SK-N-SH (cell line): ENCODE measurements at regions not wholly inside any gene's neighbourhood (a gene's known extent, or its start where the extent isn't known, plus 50 kb on each side); places are given as distances from the start of the nearest gene placed in this dataset.

Source experiments
- CTCF ChIA-PET: fragments of 300-600, 350-600 bp; formaldehyde crosslinking; extraction: SDS; loops from one replicate; lab custom pipeline; 2021; lab: Yijun Ruan, JAX
- POLR2A ChIA-PET: fragments of 350-600 bp; sonication (Branson Sonifier 250); formaldehyde crosslinking; extraction: SDS; loops from one replicate; lab custom pipeline; 2020; ENCODE audit warnings: antibody characterized with exemption, inconsistent platforms; lab: Yijun Ruan, JAX
- DNase-seq: peaks from one replicate; pipeline ENCODE4 v3.0.0; 2012
- H2AFZ ChIP-seq: fragments of 200-600 bp; sonication (generic); 2 replicates; pipeline ENCODE4 v1.8.1; 2016; ENCODE audit warnings: antibody characterized with exemption, mild to moderate bottlenecking, low read depth
- H3F3A ChIP-seq: fragments of 200-600 bp; sonication (generic); replicated peaks from 2 replicates; pipeline ENCODE3; 2016; ENCODE audit warnings: antibody characterized with exemption, mild to moderate bottlenecking; ENCODE audit not compliant: insufficient read depth
- H3K27ac ChIP-seq, 2 experiments: fragments of 200-500 bp in 1 of 2; fragments of 200-600 bp in 1 of 2; sonication (Bioruptor generic) in 1 of 2; sonication (generic), shearing (Covaris generic) in 1 of 2; 2 replicates each; pipeline versions ENCODE4 v1.5.1 to v1.6.1; 2014 to 2016; ENCODE audit warnings: low read depth in 2 of 2, inconsistent platforms in 1 of 2, low read length in 1 of 2, mild to moderate bottlenecking in 1 of 2, mixed read lengths in 1 of 2
- H3K27me3 ChIP-seq: fragments of 200-600 bp; sonication (generic), shearing (Covaris generic); 2 replicates; pipeline ENCODE4 v1.6.1; 2016; ENCODE audit warnings: mixed run types; ENCODE audit not compliant: insufficient read depth
- H3K36me3 ChIP-seq, 2 experiments: fragments of 200-500 bp in 1 of 2; fragments of 200-600 bp in 1 of 2; sonication (Bioruptor generic) in 1 of 2; sonication (generic) in 1 of 2; replicated peaks in 1 of 2; 2 replicates each; pipeline versions ENCODE3 to v1.5.1; 2014 to 2016; ENCODE audit warnings: low read length in 1 of 2, mild to moderate bottlenecking in 1 of 2; ENCODE audit not compliant: insufficient read depth in 2 of 2, control insufficient read depth in 1 of 2
- H3K4me1 ChIP-seq, 2 experiments: fragments of 200-500 bp in 1 of 2; fragments of 200-600 bp in 1 of 2; sonication (Bioruptor generic) in 1 of 2; sonication (generic), shearing (Covaris generic) in 1 of 2; 2 replicates each; pipeline versions ENCODE4 v1.5.1 to v1.6.1; 2014 to 2016; ENCODE audit warnings: low read depth in 1 of 2, low read length in 1 of 2, mixed run types in 1 of 2; ENCODE audit not compliant: insufficient read depth in 2 of 2, control insufficient read depth in 1 of 2
- H3K4me2 ChIP-seq: fragments of 200-600 bp; sonication (generic), shearing (Covaris generic); 2 replicates; pipeline ENCODE4 v1.6.1; 2017; ENCODE audit warnings: mixed run types
- H3K4me3 ChIP-seq, 2 experiments: fragments of 200-500 bp in 1 of 2; fragments of 200-600 bp in 1 of 2; sonication (Bioruptor generic) in 1 of 2; sonication (generic), shearing (Covaris generic) in 1 of 2; 2 replicates each; pipeline versions ENCODE4 v1.5.1 to v1.8.1; 2014 to 2016; ENCODE audit warnings: low read depth in 2 of 2, inconsistent platforms in 1 of 2, low read length in 1 of 2, mild to moderate bottlenecking in 1 of 2, mixed read lengths in 1 of 2, moderate library complexity in 1 of 2
- H3K79me2 ChIP-seq: fragments of 200-600 bp; sonication (generic); 2 replicates; pipeline ENCODE4 v1.8.1; 2017; ENCODE audit warnings: mild to moderate bottlenecking; ENCODE audit not compliant: insufficient read depth
- H3K9ac ChIP-seq: fragments of 200-600 bp; sonication (generic); 2 replicates; pipeline ENCODE4 v1.6.1; 2017; ENCODE audit warnings: mixed run types
- H3K9me2 ChIP-seq: fragments of 200-600 bp; sonication (generic); 2 replicates; pipeline ENCODE4 v1.6.1; 2017; ENCODE audit warnings: mixed run types
- H3K9me3 ChIP-seq: fragments of 200-600 bp; sonication (generic); 2 replicates; pipeline ENCODE4 v1.6.1; 2017; ENCODE audit warnings: mixed run types, mild to moderate bottlenecking, moderate library complexity
- H4K20me1 ChIP-seq: fragments of 200-600 bp; sonication (generic); 2 replicates; pipeline ENCODE4 v1.6.1; 2017; ENCODE audit warnings: mild to moderate bottlenecking, mixed run types; ENCODE audit not compliant: insufficient read depth
- ELF1 ChIP-seq: IDR thresholded peaks from 2 replicates; pipeline ENCODE4 v1.4.0; 2012
- EP300 ChIP-seq, 2 experiments: IDR thresholded peaks; 2 replicates each; pipeline versions ENCODE4 v1.4.0 to v1.6.1; 2012; ENCODE audit warnings: borderline replicate concordance in 1 of 2, low read depth in 1 of 2, low read length in 1 of 2
- FOSL2 ChIP-seq: IDR thresholded peaks from 2 replicates; pipeline ENCODE4 v1.4.0; 2012; ENCODE audit warnings: low read depth, mild to moderate bottlenecking, moderate library complexity, borderline replicate concordance
- FOXJ3 ChIP-seq: sonication (generic); formaldehyde crosslinking; IDR thresholded peaks from 2 replicates; pipeline ENCODE4 v1.5.1; 2020; ENCODE audit warnings: mild to moderate bottlenecking, missing genetic modification reagents
- GABPA ChIP-seq: IDR thresholded peaks from 2 replicates; pipeline ENCODE4 v1.4.0; 2012; ENCODE audit warnings: low read depth, mild to moderate bottlenecking
- GATA2 ChIP-seq: sonication (generic); formaldehyde crosslinking; IDR thresholded peaks from 2 replicates; pipeline ENCODE4 v1.5.0; 2020; ENCODE audit warnings: mild to moderate bottlenecking, missing genetic modification reagents
- MXI1 ChIP-seq: IDR thresholded peaks from 2 replicates; pipeline ENCODE4 v1.6.1; 2012; ENCODE audit warnings: mild to moderate bottlenecking, low read depth, low read length, improper control_type of control experiment
- NRF1 ChIP-seq: IDR thresholded peaks from 2 replicates; pipeline ENCODE4 v1.6.1; 2012; ENCODE audit warnings: low read depth, mild to moderate bottlenecking, low read length
- POLR2AphosphoS5 ChIP-seq: IDR thresholded peaks from 2 replicates; pipeline ENCODE4 v1.6.1; 2012; ENCODE audit warnings: low read depth, low read length
- RCOR1 ChIP-seq: fragments of 150-350 bp; IDR thresholded peaks from 2 replicates; pipeline ENCODE4 v1.6.1; 2017; ENCODE audit warnings: antibody characterized with exemption, low read length
- RFX5 ChIP-seq: IDR thresholded peaks from 2 replicates; pipeline ENCODE4 v1.6.1; 2012; ENCODE audit warnings: mild to moderate bottlenecking, improper control_type of control experiment, low read length
- RXRA ChIP-seq: IDR thresholded peaks from 2 replicates; pipeline ENCODE4 v1.4.0; 2012; ENCODE audit warnings: low read depth, mild to moderate bottlenecking, borderline replicate concordance
- SMC3 ChIP-seq: IDR thresholded peaks from 2 replicates; pipeline ENCODE4 v1.6.1; 2012; ENCODE audit warnings: low read depth, low read length, improper control_type of control experiment
- TAF1 ChIP-seq: IDR thresholded peaks from 2 replicates; pipeline ENCODE4 v1.6.1; 2012; ENCODE audit warnings: low read depth, mild to moderate bottlenecking, low read length, moderate library complexity, borderline replicate concordance
- YY1 ChIP-seq: IDR thresholded peaks from 2 replicates; pipeline ENCODE4 v1.4.0; 2012; ENCODE audit warnings: low read depth, mild to moderate bottlenecking
- WGBS: methylation state at CpG from one replicate; pipeline ENCODE4 v1.1.6; 2017; ENCODE audit warnings: low lambda C conversion rate; 5-methylcytosine and 5-hydroxymethylcytosine counted together
- TF ChIP-seq, protein P1 (sequence below): IDR thresholded peaks from 2 replicates; pipeline ENCODE4 v1.4.0; 2012; ENCODE audit warnings: low read depth
- TF ChIP-seq, protein P2 (sequence below): IDR thresholded peaks from 2 replicates; pipeline ENCODE4 v1.4.0; 2012; ENCODE audit warnings: low read depth, borderline replicate concordance
- TF ChIP-seq, protein P3 (sequence below): IDR thresholded peaks from 2 replicates; pipeline ENCODE4 v1.6.1; 2012; ENCODE audit warnings: mild to moderate bottlenecking, low read depth, low read length, moderate library complexity
- TF ChIP-seq, protein P4 (sequence below): IDR thresholded peaks from 2 replicates; pipeline ENCODE4; 2012
- TF ChIP-seq, protein P5 (sequence below): fragments of 150-350 bp; IDR thresholded peaks from 2 replicates; pipeline ENCODE4 v1.6.1; 2017; ENCODE audit warnings: antibody characterized with exemption, low read length, low read depth, borderline replicate concordance

DNA sequence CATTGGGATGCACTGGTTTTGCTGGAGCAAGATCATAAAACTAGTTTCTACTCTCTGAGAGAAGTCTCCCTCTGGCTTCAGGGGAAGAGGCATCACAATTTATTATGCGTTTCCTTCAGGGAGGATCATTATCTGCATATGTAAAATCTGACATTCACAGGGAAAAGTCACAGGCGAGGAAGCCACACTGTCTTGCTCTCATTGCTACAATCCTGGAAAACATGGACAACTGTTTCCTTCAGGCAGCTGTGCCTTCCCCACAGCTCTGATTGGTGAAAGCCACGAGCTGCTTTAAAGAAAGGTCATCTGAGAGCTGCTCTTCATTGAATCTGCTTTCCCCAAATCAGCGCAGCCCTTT lies 397.8 kb downstream of the MED10 start:
- TF ChIP-seq, protein P1, sequence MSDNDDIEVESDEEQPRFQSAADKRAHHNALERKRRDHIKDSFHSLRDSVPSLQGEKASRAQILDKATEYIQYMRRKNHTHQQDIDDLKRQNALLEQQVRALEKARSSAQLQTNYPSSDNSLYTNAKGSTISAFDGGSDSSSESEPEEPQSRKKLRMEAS, result no peak
- TF ChIP-seq POLR2AphosphoS5, result no peak
- no peak for TF ChIP-seq RCOR1
- TF ChIP-seq RFX5, result no peak
- TF ChIP-seq FOXJ3, result no peak
- no peak for TF ChIP-seq ELF1
- TF ChIP-seq NRF1, result no peak
- no peak for TF ChIP-seq GATA2 (CRISPR knock-in tag)
- TF ChIP-seq TAF1, result no peak
- no peak for TF ChIP-seq MXI1
- no peak overlapping the region for H3K4me3 ChIP-seq
- no peaks in the 10 kb centered on the region for H3F3A ChIP-seq
- no peak overlapping the region for H3K4me2 ChIP-seq
- no peak for DNase-seq
- no peak overlapping the region for H3K9ac ChIP-seq
- ChIA-PET POLR2A (no interaction called here), CTCF (interaction anchor here (1.3 kb wide), 1 partner anchor 222 kb away, joined by 4 read pairs; no protein-coding TSS in a partner anchor)
- H4K20me1 ChIP-seq, result no peaks in the 10 kb centered on the region
- no peaks in the 10 kb centered on the region for H3K36me3 ChIP-seq
- no peaks in the 10 kb centered on the region for H3K9me2 ChIP-seq
- WGBS, result 36% methylated on average over 4 of the region's 4 CpGs
- no peak overlapping the region for H2AFZ ChIP-seq
- H3K4me1 ChIP-seq, result peaks cover 0 to 5% of the 10 kb centered on the region in 2 experiments; a peak in 1 of 4 replicates
- no peaks in the 10 kb centered on the region for H3K9me3 ChIP-seq
- H3K79me2 ChIP-seq, result no peaks in the 10 kb centered on the region
- no peaks in the 10 kb centered on the region for H3K27me3 ChIP-seq
- no peak overlapping the region for H3K27ac ChIP-seq

DNA sequence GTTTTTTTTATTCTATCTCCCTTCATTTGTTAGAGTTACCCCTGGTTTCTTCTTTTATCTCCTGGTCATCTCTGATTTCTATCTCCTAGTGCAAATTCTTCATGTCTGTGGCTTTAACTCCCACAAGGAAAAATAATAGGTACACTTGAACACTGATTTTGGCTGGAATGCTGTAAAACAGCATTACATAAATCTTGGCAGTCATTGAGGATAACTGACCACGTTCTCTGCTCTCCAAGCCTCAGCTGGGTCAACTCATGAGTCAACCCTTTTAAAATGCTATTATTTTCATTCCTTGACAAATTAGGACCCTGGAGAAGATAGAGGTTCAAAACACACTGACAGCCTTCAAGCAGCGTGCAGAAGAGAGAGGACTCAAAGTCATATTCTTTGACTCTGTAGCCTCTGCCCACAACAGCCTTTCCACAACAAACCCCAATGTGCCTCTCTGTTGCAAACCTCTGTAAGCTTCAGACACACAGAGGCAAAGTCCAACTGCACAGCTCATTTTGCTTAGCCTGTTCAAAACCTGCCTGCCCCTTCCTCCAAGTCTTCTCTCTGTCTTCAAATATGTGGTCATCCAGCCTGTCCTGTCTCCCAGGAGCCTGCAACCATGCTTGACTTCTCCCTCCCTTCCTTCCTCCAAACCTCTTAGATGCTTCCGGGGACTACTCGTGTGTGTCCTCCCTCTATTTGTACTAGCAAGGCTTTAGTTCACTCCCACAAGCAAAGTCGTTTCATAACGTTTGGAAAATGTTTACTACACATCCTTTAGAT lies 398.4 kb downstream of the MED10 start:
- H3F3A ChIP-seq, result no peaks in the 10 kb centered on the region
- peaks cover 0 to 5% of the 10 kb centered on the region in 2 experiments; a peak in 1 of 4 replicates for H3K4me1 ChIP-seq
- no peak overlapping the region for H3K4me2 ChIP-seq
- no peaks in the 10 kb centered on the region for H4K20me1 ChIP-seq
- no peaks in the 10 kb centered on the region for H3K36me3 ChIP-seq
- no peaks in the 10 kb centered on the region for H3K27me3 ChIP-seq
- H3K4me3 ChIP-seq, result no peak overlapping the region
- no peak overlapping the region for H3K9ac ChIP-seq
- WGBS, result 29% methylated on average over 6 of the region's 6 CpGs
- ChIA-PET CTCF (interaction anchor here (1.3 kb wide), 1 partner anchor 223 kb away, joined by 4 read pairs; no protein-coding TSS in a partner anchor), POLR2A (no interaction called here)
- H3K79me2 ChIP-seq, result no peaks in the 10 kb centered on the region
- H3K9me3 ChIP-seq, result no peaks in the 10 kb centered on the region
- H2AFZ ChIP-seq, result no peak overlapping the region
- H3K9me2 ChIP-seq, result no peaks in the 10 kb centered on the region
- peak overlapping the region in 1 of 2 experiments; percentile 16; a peak in 1 of 4 replicates for H3K27ac ChIP-seq
- DNase-seq, result no peak
- TF ChIP-seq, protein P2, sequence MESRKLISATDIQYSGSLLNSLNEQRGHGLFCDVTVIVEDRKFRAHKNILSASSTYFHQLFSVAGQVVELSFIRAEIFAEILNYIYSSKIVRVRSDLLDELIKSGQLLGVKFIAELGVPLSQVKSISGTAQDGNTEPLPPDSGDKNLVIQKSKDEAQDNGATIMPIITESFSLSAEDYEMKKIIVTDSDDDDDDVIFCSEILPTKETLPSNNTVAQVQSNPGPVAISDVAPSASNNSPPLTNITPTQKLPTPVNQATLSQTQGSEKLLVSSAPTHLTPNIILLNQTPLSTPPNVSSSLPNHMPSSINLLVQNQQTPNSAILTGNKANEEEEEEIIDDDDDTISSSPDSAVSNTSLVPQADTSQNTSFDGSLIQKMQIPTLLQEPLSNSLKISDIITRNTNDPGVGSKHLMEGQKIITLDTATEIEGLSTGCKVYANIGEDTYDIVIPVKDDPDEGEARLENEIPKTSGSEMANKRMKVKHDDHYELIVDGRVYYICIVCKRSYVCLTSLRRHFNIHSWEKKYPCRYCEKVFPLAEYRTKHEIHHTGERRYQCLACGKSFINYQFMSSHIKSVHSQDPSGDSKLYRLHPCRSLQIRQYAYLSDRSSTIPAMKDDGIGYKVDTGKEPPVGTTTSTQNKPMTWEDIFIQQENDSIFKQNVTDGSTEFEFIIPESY, result no peak
- TF ChIP-seq FOSL2, result no peak
- TF ChIP-seq RXRA, result no peak
- no peak for TF ChIP-seq NRF1
- TF ChIP-seq, protein P3, sequence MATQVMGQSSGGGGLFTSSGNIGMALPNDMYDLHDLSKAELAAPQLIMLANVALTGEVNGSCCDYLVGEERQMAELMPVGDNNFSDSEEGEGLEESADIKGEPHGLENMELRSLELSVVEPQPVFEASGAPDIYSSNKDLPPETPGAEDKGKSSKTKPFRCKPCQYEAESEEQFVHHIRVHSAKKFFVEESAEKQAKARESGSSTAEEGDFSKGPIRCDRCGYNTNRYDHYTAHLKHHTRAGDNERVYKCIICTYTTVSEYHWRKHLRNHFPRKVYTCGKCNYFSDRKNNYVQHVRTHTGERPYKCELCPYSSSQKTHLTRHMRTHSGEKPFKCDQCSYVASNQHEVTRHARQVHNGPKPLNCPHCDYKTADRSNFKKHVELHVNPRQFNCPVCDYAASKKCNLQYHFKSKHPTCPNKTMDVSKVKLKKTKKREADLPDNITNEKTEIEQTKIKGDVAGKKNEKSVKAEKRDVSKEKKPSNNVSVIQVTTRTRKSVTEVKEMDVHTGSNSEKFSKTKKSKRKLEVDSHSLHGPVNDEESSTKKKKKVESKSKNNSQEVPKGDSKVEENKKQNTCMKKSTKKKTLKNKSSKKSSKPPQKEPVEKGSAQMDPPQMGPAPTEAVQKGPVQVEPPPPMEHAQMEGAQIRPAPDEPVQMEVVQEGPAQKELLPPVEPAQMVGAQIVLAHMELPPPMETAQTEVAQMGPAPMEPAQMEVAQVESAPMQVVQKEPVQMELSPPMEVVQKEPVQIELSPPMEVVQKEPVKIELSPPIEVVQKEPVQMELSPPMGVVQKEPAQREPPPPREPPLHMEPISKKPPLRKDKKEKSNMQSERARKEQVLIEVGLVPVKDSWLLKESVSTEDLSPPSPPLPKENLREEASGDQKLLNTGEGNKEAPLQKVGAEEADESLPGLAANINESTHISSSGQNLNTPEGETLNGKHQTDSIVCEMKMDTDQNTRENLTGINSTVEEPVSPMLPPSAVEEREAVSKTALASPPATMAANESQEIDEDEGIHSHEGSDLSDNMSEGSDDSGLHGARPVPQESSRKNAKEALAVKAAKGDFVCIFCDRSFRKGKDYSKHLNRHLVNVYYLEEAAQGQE, result no peak
- no peak for TF ChIP-seq SMC3
- no peak for TF ChIP-seq GABPA
- TF ChIP-seq, protein P4, sequence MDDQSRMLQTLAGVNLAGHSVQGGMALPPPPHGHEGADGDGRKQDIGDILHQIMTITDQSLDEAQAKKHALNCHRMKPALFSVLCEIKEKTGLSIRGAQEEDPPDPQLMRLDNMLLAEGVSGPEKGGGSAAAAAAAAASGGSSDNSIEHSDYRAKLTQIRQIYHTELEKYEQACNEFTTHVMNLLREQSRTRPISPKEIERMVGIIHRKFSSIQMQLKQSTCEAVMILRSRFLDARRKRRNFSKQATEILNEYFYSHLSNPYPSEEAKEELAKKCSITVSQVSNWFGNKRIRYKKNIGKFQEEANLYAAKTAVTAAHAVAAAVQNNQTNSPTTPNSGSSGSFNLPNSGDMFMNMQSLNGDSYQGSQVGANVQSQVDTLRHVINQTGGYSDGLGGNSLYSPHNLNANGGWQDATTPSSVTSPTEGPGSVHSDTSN, result no peak
- no peak for TF ChIP-seq ELF1
- TF ChIP-seq YY1, result no peak
- TF ChIP-seq, protein P5, sequence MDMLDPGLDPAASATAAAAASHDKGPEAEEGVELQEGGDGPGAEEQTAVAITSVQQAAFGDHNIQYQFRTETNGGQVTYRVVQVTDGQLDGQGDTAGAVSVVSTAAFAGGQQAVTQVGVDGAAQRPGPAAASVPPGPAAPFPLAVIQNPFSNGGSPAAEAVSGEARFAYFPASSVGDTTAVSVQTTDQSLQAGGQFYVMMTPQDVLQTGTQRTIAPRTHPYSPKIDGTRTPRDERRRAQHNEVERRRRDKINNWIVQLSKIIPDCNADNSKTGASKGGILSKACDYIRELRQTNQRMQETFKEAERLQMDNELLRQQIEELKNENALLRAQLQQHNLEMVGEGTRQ, result no peak
- no peak for TF ChIP-seq EP300 (IDR thresholded peaks at IDR 0.05; ENCODE audit: borderline replicate concordance in 1 of 2, low read depth in 1 of 2, low read length in 1 of 2)
